ENCODE measurements at regions not wholly inside any gene's neighbourhood (a gene's known extent, or its start where the extent isn't known, plus 50 kb on each side); places are given as distances from the start of the nearest gene placed in this dataset.

- no peak for TF ChIP-seq CTCF (IDR thresholded peaks at IDR 0.05 in 2 of 3, conservative IDR thresholded peaks at IDR 0.05 in 1 of 3; ENCODE audit: control insufficient read depth in 2 of 3, extremely low read depth in 1 of 3, insufficient read depth in 1 of 3, low read depth in 3 of 3, low read length in 3 of 3)
- no peak for TF ChIP-seq MYC (IDR thresholded peaks at IDR 0.05; ENCODE audit: insufficient read depth, insufficient read length, insufficient replicate concordance, low read length, severe bottlenecking)
These were observed 405.9 kb upstream of the PITX2 start for GRCh38 chr4:111028795-111029194.
